NT2/D1 (cell line): ENCODE measurements at regions not wholly inside any gene's neighbourhood (a gene's known extent, or its start where the extent isn't known, plus 50 kb on each side); places are given as distances from the start of the nearest gene placed in this dataset.

Experiments used
- YY1 ChIP-seq: IDR thresholded peaks from 2 replicates; pipeline ENCODE4 v1.6.1; 2011; ENCODE audit not compliant: insufficient read length, insufficient read depth
- ZNF274 ChIP-seq: IDR thresholded peaks from 2 replicates; pipeline ENCODE4 v1.6.1; 2011; ENCODE audit warnings: mild to moderate bottlenecking, low read depth, low read length

DNA sequence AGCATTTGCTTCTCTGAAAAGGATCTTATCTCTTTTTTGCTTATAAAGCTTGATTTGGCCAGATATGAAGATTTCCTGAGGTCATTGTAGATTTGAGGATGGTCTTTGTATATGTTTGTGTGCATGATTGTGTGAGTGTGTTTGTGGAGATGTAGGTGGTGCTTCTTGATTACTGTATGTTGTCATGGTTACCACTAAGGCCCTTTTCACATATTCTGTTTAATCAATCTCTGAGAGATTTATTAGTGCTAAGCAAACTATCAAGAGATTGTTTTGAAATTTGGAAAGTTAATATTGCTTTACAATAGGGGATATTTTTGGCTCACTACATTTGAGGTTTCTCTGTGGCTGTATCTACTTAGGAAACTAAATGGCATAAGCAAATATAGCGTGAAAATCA lies 191.7 kb downstream of the S1PR1 start:
- TF ChIP-seq ZNF274 (no peak), YY1 (no peak)
